ENCODE measurements at regions not wholly inside any gene's neighbourhood (a gene's known extent, or its start where the extent isn't known, plus 50 kb on each side); places are given as distances from the start of the nearest gene placed in this dataset.
"Not testable (repeated sequence)": the region's sequence is repeated elsewhere in the genome, so short reads cannot be mapped to it uniquely, and the experiment has no call there.

DNA sequence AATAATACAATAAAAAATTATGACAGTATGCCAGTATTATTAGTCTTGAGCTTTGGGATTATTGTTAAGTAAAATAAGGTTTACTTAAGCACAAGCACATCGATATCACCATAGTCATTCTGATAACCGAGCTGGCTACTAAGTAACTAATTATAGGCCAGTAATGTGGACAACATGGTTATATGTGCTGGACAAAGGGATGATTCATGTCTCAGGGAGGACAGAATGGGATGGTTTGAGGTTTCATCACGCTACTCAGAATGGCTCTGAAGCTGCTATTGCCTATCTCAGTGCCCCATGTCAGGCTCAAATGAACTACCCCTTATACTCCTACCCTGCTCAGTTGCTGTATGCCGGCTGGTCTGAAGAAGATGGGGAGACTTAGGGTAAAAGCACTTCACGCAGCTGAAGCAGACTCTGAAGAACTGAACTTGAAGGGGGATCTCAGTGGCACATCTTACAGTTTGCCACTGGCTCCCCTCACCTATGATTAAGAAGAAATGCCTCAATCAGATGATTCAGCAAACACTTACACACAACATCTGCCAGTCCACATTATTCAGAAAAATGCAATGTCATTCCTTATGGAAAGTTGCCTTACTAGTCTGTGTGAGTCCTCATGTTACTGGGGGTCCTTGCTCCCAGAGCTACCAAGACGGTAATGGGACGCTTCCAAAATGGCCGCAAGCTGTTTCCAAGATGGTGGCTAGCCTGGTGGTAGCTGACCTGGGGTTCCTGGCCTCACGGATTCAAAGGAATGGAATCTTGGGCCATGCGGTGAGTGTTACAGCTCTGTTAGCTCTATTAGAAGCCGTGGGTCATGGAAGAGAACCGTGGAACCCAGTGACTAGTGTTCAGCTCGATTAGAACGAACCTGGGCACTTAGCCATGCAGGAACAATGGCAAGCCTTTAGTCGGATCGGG is 1098.6 kb downstream of the TAF11L14 start:
- in situ Hi-C loops (cut with HindIII; ENCODE audit: low sequenced_read_pairs), result no loop called here
- DNase-seq (ENCODE audit: low read depth, low spot score), result no peak
- TF ChIP-seq, protein P1, sequence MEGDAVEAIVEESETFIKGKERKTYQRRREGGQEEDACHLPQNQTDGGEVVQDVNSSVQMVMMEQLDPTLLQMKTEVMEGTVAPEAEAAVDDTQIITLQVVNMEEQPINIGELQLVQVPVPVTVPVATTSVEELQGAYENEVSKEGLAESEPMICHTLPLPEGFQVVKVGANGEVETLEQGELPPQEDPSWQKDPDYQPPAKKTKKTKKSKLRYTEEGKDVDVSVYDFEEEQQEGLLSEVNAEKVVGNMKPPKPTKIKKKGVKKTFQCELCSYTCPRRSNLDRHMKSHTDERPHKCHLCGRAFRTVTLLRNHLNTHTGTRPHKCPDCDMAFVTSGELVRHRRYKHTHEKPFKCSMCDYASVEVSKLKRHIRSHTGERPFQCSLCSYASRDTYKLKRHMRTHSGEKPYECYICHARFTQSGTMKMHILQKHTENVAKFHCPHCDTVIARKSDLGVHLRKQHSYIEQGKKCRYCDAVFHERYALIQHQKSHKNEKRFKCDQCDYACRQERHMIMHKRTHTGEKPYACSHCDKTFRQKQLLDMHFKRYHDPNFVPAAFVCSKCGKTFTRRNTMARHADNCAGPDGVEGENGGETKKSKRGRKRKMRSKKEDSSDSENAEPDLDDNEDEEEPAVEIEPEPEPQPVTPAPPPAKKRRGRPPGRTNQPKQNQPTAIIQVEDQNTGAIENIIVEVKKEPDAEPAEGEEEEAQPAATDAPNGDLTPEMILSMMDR (IDR thresholded peaks at IDR 0.05; ENCODE audit: low read depth, low read length), result no peak
- H3K4me3 ChIP-seq (ENCODE audit: low read depth, low read length), result no peak overlapping the region

DNA sequence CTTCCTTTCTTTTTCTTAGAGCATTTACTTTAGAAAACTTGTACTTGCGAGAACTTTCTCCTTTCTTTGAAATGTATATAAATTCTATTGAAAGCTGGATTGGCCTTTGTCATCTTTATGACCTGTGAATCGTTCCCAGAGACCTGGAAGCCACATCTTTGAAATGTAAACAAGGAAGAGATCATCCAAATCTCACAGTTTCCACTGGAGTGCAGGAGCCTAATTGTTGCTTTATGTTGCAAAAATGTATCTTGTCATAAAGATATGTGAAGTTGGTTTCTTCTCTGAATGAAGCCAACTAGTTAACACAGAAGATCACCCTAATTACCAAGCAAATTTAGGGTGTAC is 1101.8 kb downstream of the TAF11L14 start:
- TF ChIP-seq, protein P1 (IDR thresholded peaks at IDR 0.05; ENCODE audit: low read depth, low read length), result no peak
- no peak for DNase-seq (ENCODE audit: low read depth, low spot score)
- H3K4me3 ChIP-seq (ENCODE audit: low read depth, low read length), result no peak overlapping the region
- in situ Hi-C loops (cut with HindIII; ENCODE audit: low sequenced_read_pairs), result no loop called here

DNA sequence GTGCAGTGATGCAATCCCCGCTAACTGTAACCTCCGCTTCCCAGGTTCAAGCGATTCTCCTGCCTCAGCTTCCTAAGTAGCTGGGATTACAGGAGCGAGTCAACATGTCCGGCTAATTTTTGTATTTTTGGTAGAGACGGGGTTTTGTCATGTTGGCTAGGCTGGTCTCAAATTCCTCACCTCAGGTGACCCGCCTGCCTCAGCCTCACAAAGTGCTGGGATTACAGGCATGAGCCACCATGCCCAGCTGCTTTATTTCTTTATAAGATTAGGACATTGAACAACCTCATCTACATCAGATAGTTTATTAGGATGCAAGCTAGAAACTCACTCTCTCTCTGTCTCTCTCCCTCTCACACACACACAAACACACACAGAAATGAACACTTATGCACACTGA is 1102.5 kb downstream of the TAF11L14 start:
- DNase-seq (ENCODE audit: low read depth, low spot score); H3K4me3 ChIP-seq (ENCODE audit: low read depth, low read length); in situ Hi-C loops (cut with HindIII; ENCODE audit: low sequenced_read_pairs): not testable (repeated sequence)

DNA sequence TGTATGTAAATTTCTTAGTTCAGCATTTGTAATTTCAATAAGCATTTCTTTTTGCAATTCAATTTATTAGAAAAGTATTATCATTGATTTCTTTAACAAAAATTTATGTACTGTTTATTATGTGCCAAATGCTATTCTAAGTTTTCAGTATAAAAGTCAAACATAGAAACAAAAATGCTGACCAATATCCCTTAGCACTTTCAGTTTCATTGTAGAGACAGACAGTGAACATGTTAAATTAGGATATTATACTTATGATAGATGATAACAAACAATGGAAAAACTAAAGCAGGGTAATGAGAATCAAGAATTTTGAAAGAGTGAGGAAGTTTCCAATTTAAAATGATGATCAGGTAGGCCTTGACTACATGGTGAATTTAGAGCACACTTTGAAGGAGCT is 1106.0 kb downstream of the TAF11L14 start:
- in situ Hi-C loops (cut with HindIII; ENCODE audit: low sequenced_read_pairs), result no loop called here
- no peak overlapping the region for H3K4me3 ChIP-seq (ENCODE audit: low read depth, low read length)
- TF ChIP-seq, protein P1 (IDR thresholded peaks at IDR 0.05; ENCODE audit: low read depth, low read length), result no peak
- no peak for DNase-seq (ENCODE audit: low read depth, low spot score)

DNA sequence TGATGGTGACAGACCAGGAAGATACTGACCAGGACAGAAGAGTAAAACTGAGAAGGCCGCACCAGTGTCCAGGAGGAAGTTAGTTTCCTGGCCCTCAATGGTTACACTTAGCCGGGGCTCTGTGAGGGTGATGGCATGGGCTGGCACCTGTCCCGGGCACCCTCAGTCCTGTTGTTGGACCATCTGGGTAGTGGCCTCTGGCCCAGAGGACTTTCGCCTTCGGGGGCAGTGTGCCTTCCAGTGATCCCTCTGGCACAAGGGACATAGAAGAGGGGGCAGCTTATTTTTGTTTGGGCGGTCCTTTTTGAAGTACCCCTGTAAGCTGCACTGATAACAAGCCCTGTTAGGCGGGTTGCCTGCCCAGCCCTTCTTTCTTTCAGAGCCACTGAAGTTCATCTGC is 1108.6 kb downstream of the TAF11L14 start:
- DNase-seq (ENCODE audit: low read depth, low spot score), result no peak
- TF ChIP-seq, protein P1 (IDR thresholded peaks at IDR 0.05; ENCODE audit: low read depth, low read length), result no peak
- no peak overlapping the region for H3K4me3 ChIP-seq (ENCODE audit: low read depth, low read length)
- in situ Hi-C loops (cut with HindIII; ENCODE audit: low sequenced_read_pairs), result no loop called here

DNA sequence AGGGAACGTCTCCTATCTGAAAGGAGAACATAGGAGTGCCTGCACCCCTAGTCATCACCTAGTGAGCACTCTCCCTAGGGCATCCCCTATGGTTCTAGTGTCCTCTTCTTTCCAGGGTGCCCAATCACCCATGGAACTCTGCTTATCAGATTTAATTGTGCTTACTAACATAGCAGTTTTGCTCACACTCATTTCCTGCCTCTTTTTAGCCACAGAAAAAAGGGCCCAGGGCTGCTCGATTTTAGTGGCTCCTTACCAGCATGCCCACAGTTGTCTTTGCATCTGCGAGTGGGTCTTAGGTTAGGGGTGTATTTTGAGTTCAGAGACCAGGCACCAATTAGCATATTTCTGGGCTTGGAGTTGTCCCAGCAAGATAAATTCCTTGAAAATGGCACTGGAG is 1110.2 kb downstream of the TAF11L14 start:
- no peak for DNase-seq (ENCODE audit: low read depth, low spot score)
- in situ Hi-C loops (cut with HindIII; ENCODE audit: low sequenced_read_pairs), result no loop called here
- TF ChIP-seq, protein P1 (IDR thresholded peaks at IDR 0.05; ENCODE audit: low read depth, low read length), result no peak
- no peak overlapping the region for H3K4me3 ChIP-seq (ENCODE audit: low read depth, low read length)

All from astrocyte of the spinal cord (primary cell).